HCT116 (cell line): ENCODE measurements at regions not wholly inside any gene's neighbourhood (a gene's known extent, or its start where the extent isn't known, plus 50 kb on each side); places are given as distances from the start of the nearest gene placed in this dataset.

Experiments
- ATAC-seq: fragments of 200-7000 bp; cut with Tn5 transposase; 2 replicates; pipeline ENCODE4 v1.9.1; 2020; ENCODE audit warnings: mild to moderate bottlenecking, moderate library complexity
- BruUV-seq: library from RNA; stranded (reverse); fragments of 400-500 nt; replicated peaks from 2 replicates; lab custom pipeline; 2021; lab: Mats Ljungman, UMichigan
- CTCF ChIA-PET: fragments of 300-600 bp; sonication (Branson Sonifier 250); formaldehyde crosslinking; loops from one replicate; lab custom pipeline; 2021; ENCODE audit warnings: antibody characterized with exemption; lab: Charles Lee
- POLR2A ChIA-PET: fragments of 300-600, 350-600 bp; sonication (Branson Sonifier 250); formaldehyde crosslinking; loops from one replicate; lab custom pipeline; 2021; ENCODE audit warnings: antibody characterized with exemption; lab: Charles Lee
- RAD21 ChIA-PET, 2 experiments: fragments of 300-600 bp; sonication (Branson Sonifier 250); formaldehyde crosslinking; loops; one replicate each; lab custom pipeline; 2023; ENCODE audit warnings: low total read pairs in 2 of 2; ENCODE audit not compliant: uncharacterized antibody in 2 of 2, unreplicated experiment in 2 of 2, low non-redundant PET in 1 of 2; lab: Charles Lee
- DNase-seq: peaks from one replicate; pipeline ENCODE4 v3.0.0-alpha.2; 2010; ENCODE audit warnings: low read depth, low spot score
- H2AFZ ChIP-seq: fragments of 200-600 bp; shearing (Covaris generic), sonication (generic); 2 replicates; pipeline ENCODE4 v1.6.1; 2017; ENCODE audit warnings: low read depth, mixed run types, mixed read lengths, antibody characterized with exemption, low read length; ENCODE audit not compliant: poor library complexity, severe bottlenecking
- H3K27ac ChIP-seq: 2 replicates; pipeline ENCODE4 v1.5.1; 2012; ENCODE audit warnings: low read depth, low read length
- H3K27me3 ChIP-seq: fragments of 200-600 bp; sonication (generic); 2 replicates; pipeline ENCODE4 v1.6.1; 2016; ENCODE audit warnings: mixed run types, low read length, mixed read lengths; ENCODE audit not compliant: insufficient read depth
- H3K36me3 ChIP-seq, 2 experiments: fragments of 200-500 bp in 1 of 2; fragments of 200-600 bp in 1 of 2; sonication (Bioruptor generic) in 1 of 2; sonication (generic) in 1 of 2; 2 replicates each; pipeline versions ENCODE4 v1.5.1 to v1.6.1; 2014 to 2016; ENCODE audit warnings: low read length in 2 of 2, inconsistent platforms in 1 of 2, mixed read lengths in 1 of 2, mixed run types in 1 of 2; ENCODE audit not compliant: insufficient read depth in 2 of 2, control insufficient read depth in 1 of 2
- H3K4me1 ChIP-seq, 2 experiments: fragments of 200-600 bp in 1 of 2; sonication (generic) in 1 of 2; 2 replicates each; pipeline versions ENCODE4 v1.5.1 to v1.6.1; 2012 to 2017; ENCODE audit warnings: low read length in 2 of 2, inconsistent platforms in 1 of 2, mild to moderate bottlenecking in 1 of 2, mixed read lengths in 1 of 2, mixed run types in 1 of 2, moderate library complexity in 1 of 2; ENCODE audit not compliant: insufficient read depth in 2 of 2, control insufficient read depth in 1 of 2
- H3K4me2 ChIP-seq: fragments of 200-600 bp; sonication (generic); 2 replicates; pipeline ENCODE4 v1.6.1; 2017; ENCODE audit warnings: mixed run types, low read length, mixed read lengths
- H3K4me3 ChIP-seq, 2 experiments: fragments of 200-600 bp in 1 of 2; sonication (generic) in 1 of 2; replicated peaks in 1 of 2; 2 replicates each; pipeline ENCODE4 v1.5.1; 2011 to 2016; ENCODE audit warnings: low read length in 2 of 2, control low read depth in 1 of 2, low read depth in 1 of 2, mild to moderate bottlenecking in 1 of 2, mixed read lengths in 1 of 2, mixed run types in 1 of 2
- H3K79me2 ChIP-seq: fragments of 200-600 bp; sonication (generic); 2 replicates; pipeline ENCODE4 v1.6.1; 2017; ENCODE audit warnings: mild to moderate bottlenecking, mixed run types, low read length, moderate library complexity, mixed read lengths; ENCODE audit not compliant: insufficient read depth
- H3K9ac ChIP-seq: fragments of 200-600 bp; sonication (generic); 2 replicates; pipeline ENCODE4 v1.6.1; 2016; ENCODE audit warnings: low read length, mixed read lengths
- H3K9me2 ChIP-seq: fragments of 200-600 bp; sonication (generic), shearing (Covaris generic); 2 replicates; pipeline ENCODE4 v1.6.1; 2017; ENCODE audit warnings: mixed run types, mild to moderate bottlenecking, moderate library complexity; ENCODE audit not compliant: insufficient read depth
- H3K9me3 ChIP-seq, 2 experiments: fragments of 200-500 bp in 1 of 2; fragments of 200-600 bp in 1 of 2; sonication (Bioruptor generic) in 1 of 2; sonication (generic) in 1 of 2; 2 replicates each; pipeline ENCODE4 v1.6.1; 2014 to 2017; ENCODE audit warnings: low read length in 2 of 2, mixed read lengths in 2 of 2, inconsistent platforms in 1 of 2, low read depth in 1 of 2, mild to moderate bottlenecking in 1 of 2, mixed run types in 1 of 2, moderate library complexity in 1 of 2; ENCODE audit not compliant: control insufficient read depth in 1 of 2, insufficient read depth in 1 of 2
- H4K20me1 ChIP-seq: fragments of 200-600 bp; sonication (generic), shearing (Covaris generic); 2 replicates; pipeline ENCODE4 v1.6.1; 2017; ENCODE audit warnings: mixed run types, mild to moderate bottlenecking, moderate library complexity; ENCODE audit not compliant: insufficient read depth
- EGR1 ChIP-seq: IDR thresholded peaks from 2 replicates; pipeline ENCODE4 v1.6.1; 2012; ENCODE audit warnings: low read depth
- ELF1 ChIP-seq: IDR thresholded peaks from 2 replicates; pipeline ENCODE4 v1.6.1; 2012; ENCODE audit warnings: low read depth, borderline replicate concordance
- POLR2AphosphoS5 ChIP-seq: IDR thresholded peaks from 2 replicates; pipeline ENCODE4 v1.6.1; 2011; ENCODE audit warnings: mild to moderate bottlenecking, low read depth, low read length, moderate library complexity
- ZBTB33 ChIP-seq: IDR thresholded peaks from 2 replicates; pipeline ENCODE4 v1.6.1; 2011; ENCODE audit warnings: mild to moderate bottlenecking, low read length, moderate library complexity; ENCODE audit not compliant: insufficient replicate concordance; ENCODE audit errors: extremely low read depth
- ZFX ChIP-seq: fragments of 450-650 bp; IDR thresholded peaks from 2 replicates; pipeline ENCODE4 v1.6.1; 2017
- ZNF274 ChIP-seq: fragments of 200-500 bp; sonication (Bioruptor generic); IDR thresholded peaks from 2 replicates; pipeline ENCODE4 v1.6.1; 2014; ENCODE audit warnings: mild to moderate bottlenecking, low read depth, low read length, inconsistent platforms
- intact Hi-C: fragments of 100-400 bp; cut with micrococcal nuclease; formaldehyde crosslinking; loops from 2 replicates; pipeline ENCODE4 v1.10.0; 2022
- TF ChIP-seq, protein P1 (sequence below): IDR thresholded peaks from 2 replicates; pipeline ENCODE4 v1.6.1; 2012; ENCODE audit warnings: low read depth

DNA sequence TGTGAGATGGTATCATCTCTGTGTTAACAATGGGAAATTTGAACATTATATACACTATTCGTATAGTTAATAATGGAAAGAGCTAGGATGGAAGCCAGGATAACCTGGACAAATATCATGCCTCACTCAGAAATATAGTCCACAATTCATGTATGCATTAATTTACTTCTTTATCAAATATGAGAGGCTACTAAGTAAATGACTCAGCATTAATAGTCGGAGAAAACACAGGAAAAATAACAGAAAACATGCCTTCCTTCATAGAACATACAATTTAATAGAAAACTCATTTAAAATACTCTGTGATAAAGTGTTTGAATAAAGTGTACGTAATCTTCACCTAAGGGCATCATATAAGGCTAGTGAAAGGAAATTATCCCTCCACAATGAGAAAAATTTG, 383.4 kb upstream of the SLITRK5 start:
- Histone ChIP-seq H3K79me2 (no peaks in the 10 kb centered on the region), H3K4me3 (no peak overlapping the region), H3K27ac (no peak overlapping the region), H3K9me2 (no peaks in the 10 kb centered on the region), H3K9me3 (0 out of 4 replicates have a peak, but pooled peaks cover 0 to 4% of the 10 kb centered on the region in 2 experiments), H4K20me1 (no peaks in the 10 kb centered on the region), H3K27me3 (no peaks in the 10 kb centered on the region), H3K4me1 (no peaks in the 10 kb centered on the region), H3K36me3 (no peaks in the 10 kb centered on the region), H2AFZ (no peak overlapping the region), H3K9ac (no peak overlapping the region), H3K4me2 (no peak overlapping the region)
- ChIA-PET RAD21 (no interaction called here), POLR2A (no interaction called here), CTCF (no interaction called here)
- no peak for DNase-seq
- ATAC-seq, result no peak
- intact Hi-C loops, result no loop called here
- BruUV-seq, result no TSS peak
- no peak for TF ChIP-seq EGR1
- TF ChIP-seq ZNF274, result no peak
- no peak for TF ChIP-seq ZBTB33

GRCh38 chr13:87295636-87296035, 375.5 kb upstream of the SLITRK5 start:
- H2AFZ ChIP-seq, result no peak overlapping the region
- no peaks in the 10 kb centered on the region for H4K20me1 ChIP-seq
- DNase-seq (no peak), ATAC-seq (no peak)
- H3K9me2 ChIP-seq, result no peaks in the 10 kb centered on the region
- BruUV-seq, result no TSS peak
- ChIA-PET CTCF (no interaction called here), RAD21 (no interaction called here), POLR2A (no interaction called here)
- H3K27me3 ChIP-seq, result no peaks in the 10 kb centered on the region
- no peaks in the 10 kb centered on the region for H3K36me3 ChIP-seq
- H3K9ac ChIP-seq, result no peak overlapping the region
- H3K27ac ChIP-seq, result no peak overlapping the region
- no peaks in the 10 kb centered on the region for H3K4me1 ChIP-seq
- H3K79me2 ChIP-seq, result no peaks in the 10 kb centered on the region
- peaks cover 0 to 3% of the 10 kb centered on the region in 2 experiments; a peak in 1 of 4 replicates for H3K9me3 ChIP-seq
- intact Hi-C loops, result no loop called here
- no peak for TF ChIP-seq ELF1
- no peak for TF ChIP-seq POLR2AphosphoS5
- no peak for TF ChIP-seq ZFX
- TF ChIP-seq ZNF274, result no peak
- TF ChIP-seq, protein P1, sequence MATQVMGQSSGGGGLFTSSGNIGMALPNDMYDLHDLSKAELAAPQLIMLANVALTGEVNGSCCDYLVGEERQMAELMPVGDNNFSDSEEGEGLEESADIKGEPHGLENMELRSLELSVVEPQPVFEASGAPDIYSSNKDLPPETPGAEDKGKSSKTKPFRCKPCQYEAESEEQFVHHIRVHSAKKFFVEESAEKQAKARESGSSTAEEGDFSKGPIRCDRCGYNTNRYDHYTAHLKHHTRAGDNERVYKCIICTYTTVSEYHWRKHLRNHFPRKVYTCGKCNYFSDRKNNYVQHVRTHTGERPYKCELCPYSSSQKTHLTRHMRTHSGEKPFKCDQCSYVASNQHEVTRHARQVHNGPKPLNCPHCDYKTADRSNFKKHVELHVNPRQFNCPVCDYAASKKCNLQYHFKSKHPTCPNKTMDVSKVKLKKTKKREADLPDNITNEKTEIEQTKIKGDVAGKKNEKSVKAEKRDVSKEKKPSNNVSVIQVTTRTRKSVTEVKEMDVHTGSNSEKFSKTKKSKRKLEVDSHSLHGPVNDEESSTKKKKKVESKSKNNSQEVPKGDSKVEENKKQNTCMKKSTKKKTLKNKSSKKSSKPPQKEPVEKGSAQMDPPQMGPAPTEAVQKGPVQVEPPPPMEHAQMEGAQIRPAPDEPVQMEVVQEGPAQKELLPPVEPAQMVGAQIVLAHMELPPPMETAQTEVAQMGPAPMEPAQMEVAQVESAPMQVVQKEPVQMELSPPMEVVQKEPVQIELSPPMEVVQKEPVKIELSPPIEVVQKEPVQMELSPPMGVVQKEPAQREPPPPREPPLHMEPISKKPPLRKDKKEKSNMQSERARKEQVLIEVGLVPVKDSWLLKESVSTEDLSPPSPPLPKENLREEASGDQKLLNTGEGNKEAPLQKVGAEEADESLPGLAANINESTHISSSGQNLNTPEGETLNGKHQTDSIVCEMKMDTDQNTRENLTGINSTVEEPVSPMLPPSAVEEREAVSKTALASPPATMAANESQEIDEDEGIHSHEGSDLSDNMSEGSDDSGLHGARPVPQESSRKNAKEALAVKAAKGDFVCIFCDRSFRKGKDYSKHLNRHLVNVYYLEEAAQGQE, result no peak
- H3K4me3 ChIP-seq, result no peak overlapping the region
- H3K4me2 ChIP-seq, result no peak overlapping the region
